HG03095 (cell line): ENCODE measurements at regions not wholly inside any gene's neighbourhood (a gene's known extent, or its start where the extent isn't known, plus 50 kb on each side); places are given as distances from the start of the nearest gene placed in this dataset.

Experiments used
- ATAC-seq: cut with Tn5 transposase; IDR thresholded peaks from one replicate; pipeline ENCODE4 v1.9.1; 2021; ENCODE audit warnings: moderate library complexity; ENCODE audit not compliant: unreplicated experiment

GRCh38 chr21:24197132-24197643 lies 1410.1 kb downstream of the MRPL39 start:
- ATAC-seq, result peak; percentile 55

GRCh38 chr21:24188506-24188905 lies 1418.8 kb downstream of the MRPL39 start:
- ATAC-seq, result no peak

- no peak for ATAC-seq
Observed at GRCh38 chr21:24183077-24183476, 1424.2 kb downstream of the MRPL39 start.

GRCh38 chr21:24179110-24179509 lies 1428.2 kb downstream of the MRPL39 start:
- ATAC-seq, result no peak

GRCh38 chr21:24175106-24175505 lies 1432.2 kb downstream of the MRPL39 start:
- no peak for ATAC-seq

- no peak for ATAC-seq
Observed at GRCh38 chr21:24171736-24172135, 1435.5 kb downstream of the MRPL39 start.

GRCh38 chr21:24163539-24163938 lies 1443.7 kb downstream of the MRPL39 start:
- no peak for ATAC-seq

- ATAC-seq, result no peak
Observed at GRCh38 chr21:24160528-24160927, 1446.8 kb downstream of the MRPL39 start.

GRCh38 chr21:24153137-24153536 lies 1454.1 kb downstream of the MRPL39 start:
- no peak for ATAC-seq

- ATAC-seq, result no peak
Observed at GRCh38 chr21:24150753-24151152, 1456.5 kb downstream of the MRPL39 start.

GRCh38 chr21:24148461-24148860 lies 1458.8 kb downstream of the MRPL39 start:
- no peak for ATAC-seq

GRCh38 chr21:24147674-24148073 lies 1459.6 kb downstream of the MRPL39 start:
- ATAC-seq, result no peak

GRCh38 chr21:24131056-24131455 lies 1476.2 kb downstream of the MRPL39 start:
- no peak for ATAC-seq

GRCh38 chr21:24127651-24128050 lies 1479.6 kb downstream of the MRPL39 start:
- no peak for ATAC-seq

GRCh38 chr21:24123785-24124184 lies 1483.5 kb downstream of the MRPL39 start:
- ATAC-seq, result no peak

- no peak for ATAC-seq
Observed at GRCh38 chr21:24118738-24119459, 1488.4 kb downstream of the MRPL39 start.

- no peak for ATAC-seq
Observed at GRCh38 chr21:24115141-24115540, 1492.1 kb downstream of the MRPL39 start.

- ATAC-seq, result no peak
Observed at GRCh38 chr21:24112020-24112419, 1495.3 kb downstream of the MRPL39 start.

GRCh38 chr21:24110846-24111245 lies 1496.4 kb downstream of the MRPL39 start:
- ATAC-seq, result no peak

GRCh38 chr21:24097181-24097580 lies 1510.1 kb downstream of the MRPL39 start:
- no peak for ATAC-seq

- no peak for ATAC-seq
Observed at GRCh38 chr21:24096651-24097050, 1510.6 kb downstream of the MRPL39 start.

- no peak for ATAC-seq
Observed at GRCh38 chr21:24093032-24093431, 1514.2 kb downstream of the MRPL39 start.

- ATAC-seq, result no peak
Observed at GRCh38 chr21:24076179-24076578, 1531.1 kb downstream of the MRPL39 start.
